Panc1 (cell line): ENCODE measurements at regions not wholly inside any gene's neighbourhood (a gene's known extent, or its start where the extent isn't known, plus 50 kb on each side); places are given as distances from the start of the nearest gene placed in this dataset.

Experiments
- CTCF ChIP-seq: fragments of 450-650 bp; IDR thresholded peaks from 2 replicates; pipeline ENCODE4 v1.5.1; 2017; ENCODE audit warnings: mild to moderate bottlenecking
- POLR2AphosphoS5 ChIP-seq: IDR thresholded peaks from 2 replicates; pipeline ENCODE4 v1.6.1; 2012; ENCODE audit warnings: mild to moderate bottlenecking, low read depth, low read length, moderate library complexity
- REST ChIP-seq, 2 experiments: IDR thresholded peaks; 2 replicates each; pipeline ENCODE4 v1.6.1; 2011 to 2012; ENCODE audit warnings: low read depth in 2 of 2, control low read depth in 1 of 2, low read length in 1 of 2, mild to moderate bottlenecking in 1 of 2, moderate library complexity in 1 of 2; ENCODE audit not compliant: insufficient read depth in 1 of 2
- SIN3A ChIP-seq: IDR thresholded peaks from 2 replicates; pipeline ENCODE4 v1.6.1; 2012; ENCODE audit warnings: low read depth, mild to moderate bottlenecking, low read length, moderate library complexity, borderline replicate concordance; ENCODE audit not compliant: insufficient read depth
- TCF7L2 ChIP-seq: IDR thresholded peaks from 2 replicates; pipeline ENCODE4 v1.6.1; 2011; ENCODE audit warnings: mild to moderate bottlenecking, low read depth, low read length, inconsistent platforms

GRCh38 chr1:39124282-39124681 lies 80.2 kb upstream of the MACF1 start:
- TF ChIP-seq CTCF: no peak
- TF ChIP-seq POLR2AphosphoS5: no peak
- TF ChIP-seq TCF7L2: no peak
- no peak for TF ChIP-seq REST (IDR thresholded peaks at IDR 0.05; ENCODE audit: insufficient read depth in 1 of 2, low read depth in 2 of 2, low read length in 1 of 2)
- TF ChIP-seq SIN3A: no peak
